H9 (cell line): ENCODE measurements at regions not wholly inside any gene's neighbourhood (a gene's known extent, or its start where the extent isn't known, plus 50 kb on each side); places are given as distances from the start of the nearest gene placed in this dataset.

Experiments used
- DNase-seq: peaks from one replicate; pipeline ENCODE4 v3.0.0-alpha.2; 2017
- H2AFZ ChIP-seq: one replicate; pipeline ENCODE4 v1.6.1; 2013; ENCODE audit warnings: mild to moderate bottlenecking, low read length, control low read depth, moderate library complexity
- H2AK5ac ChIP-seq: 2 replicates; pipeline ENCODE4 v1.6.1; 2013; ENCODE audit warnings: low read length, control low read depth, mixed read lengths; ENCODE audit not compliant: insufficient read length
- H2BK120ac ChIP-seq: one replicate; pipeline ENCODE4 v1.6.1; 2013; ENCODE audit warnings: low read depth, mild to moderate bottlenecking, low read length, control low read depth, inconsistent platforms; ENCODE audit not compliant: poor library complexity, severe bottlenecking
- H2BK12ac ChIP-seq: 2 replicates; pipeline ENCODE4 v1.6.1; 2013; ENCODE audit warnings: low read length, control low read depth, mixed read lengths, low read depth; ENCODE audit not compliant: insufficient read length
- H2BK15ac ChIP-seq: 2 replicates; pipeline ENCODE4 v1.6.1; 2013; ENCODE audit warnings: low read depth, low read length, control low read depth
- H2BK20ac ChIP-seq: one replicate; pipeline ENCODE4 v1.6.1; 2013; ENCODE audit warnings: low read depth, mild to moderate bottlenecking, low read length, control low read depth, inconsistent platforms; ENCODE audit not compliant: poor library complexity, severe bottlenecking
- H2BK5ac ChIP-seq: 2 replicates; pipeline ENCODE4 v1.6.1; 2013; ENCODE audit warnings: low read length, control low read depth, mixed read lengths; ENCODE audit not compliant: insufficient read length
- H3K14ac ChIP-seq: 2 replicates; pipeline ENCODE4 v1.6.1; 2013; ENCODE audit warnings: low read length, control low read depth; ENCODE audit not compliant: insufficient read depth
- H3K18ac ChIP-seq: 2 replicates; pipeline ENCODE4 v1.6.1; 2013; ENCODE audit warnings: low read depth, mild to moderate bottlenecking, mixed read lengths, low read length, control low read depth; ENCODE audit not compliant: insufficient read length
- H3K23ac ChIP-seq: 2 replicates; pipeline ENCODE4 v1.6.1; 2013; ENCODE audit warnings: low read length, control low read depth, mixed read lengths, low read depth; ENCODE audit not compliant: insufficient read length
- H3K23me2 ChIP-seq: 2 replicates; pipeline ENCODE4 v1.6.1; 2013; ENCODE audit warnings: low read depth, mild to moderate bottlenecking, mixed read lengths, low read length, control low read depth; ENCODE audit not compliant: insufficient read length, poor library complexity, severe bottlenecking
- H3K27ac ChIP-seq: 2 replicates; pipeline ENCODE4 v1.5.1; 2013; ENCODE audit warnings: low read length, control low read depth, mixed read lengths, low read depth; ENCODE audit not compliant: insufficient read length
- H3K27me3 ChIP-seq: 2 replicates; pipeline ENCODE4 v1.6.1; 2013; ENCODE audit warnings: low read length, control low read depth, inconsistent platforms; ENCODE audit not compliant: insufficient read depth
- H3K4ac ChIP-seq: 2 replicates; pipeline ENCODE4 v1.6.1; 2013; ENCODE audit warnings: low read depth, mild to moderate bottlenecking, control low read depth, inconsistent platforms, low read length, moderate library complexity
- H3K4me1 ChIP-seq: 2 replicates; pipeline ENCODE4 v1.6.1; 2013; ENCODE audit warnings: low read length, control low read depth, inconsistent platforms; ENCODE audit not compliant: insufficient read depth
- H3K4me2 ChIP-seq: 2 replicates; pipeline ENCODE4 v1.6.1; 2013; ENCODE audit warnings: low read length, control low read depth, mixed read lengths; ENCODE audit not compliant: insufficient read length, insufficient read depth
- H3K56ac ChIP-seq: 2 replicates; pipeline ENCODE4 v1.6.1; 2013; ENCODE audit warnings: low read depth, mild to moderate bottlenecking, mixed read lengths, low read length, control low read depth; ENCODE audit not compliant: insufficient read length
- H3K79me1 ChIP-seq: 2 replicates; pipeline ENCODE4 v1.6.1; 2013; ENCODE audit warnings: low read depth, mild to moderate bottlenecking, moderate library complexity, low read length, control low read depth, inconsistent platforms; ENCODE audit not compliant: insufficient read depth, poor library complexity, severe bottlenecking
- H3K79me2 ChIP-seq: 2 replicates; pipeline ENCODE4 v1.6.1; 2013; ENCODE audit warnings: low read length, control low read depth, inconsistent platforms; ENCODE audit not compliant: insufficient read depth
- H3K9ac ChIP-seq: 2 replicates; pipeline ENCODE4 v1.6.1; 2013; ENCODE audit warnings: low read length, control low read depth, mixed read lengths; ENCODE audit not compliant: insufficient read length; ENCODE audit errors: extremely low read depth
- H3K9me3 ChIP-seq: one replicate; pipeline ENCODE4 v1.6.1; 2013; ENCODE audit warnings: low read depth, low read length, inconsistent platforms; ENCODE audit not compliant: control insufficient read depth
- H3T11ph ChIP-seq: one replicate; pipeline ENCODE4 v1.6.1; 2013; ENCODE audit warnings: mild to moderate bottlenecking, low read length, control low read depth, inconsistent platforms
- H4K20me1 ChIP-seq: one replicate; pipeline ENCODE4 v1.6.1; 2013; ENCODE audit not compliant: control insufficient read depth, insufficient read length, insufficient read depth
- H4K5ac ChIP-seq: 2 replicates; pipeline ENCODE4 v1.6.1; 2013; ENCODE audit warnings: low read depth, mild to moderate bottlenecking, mixed read lengths, low read length, control low read depth; ENCODE audit not compliant: insufficient read length
- H4K8ac ChIP-seq: replicated peaks from 2 replicates; pipeline ENCODE4 v1.6.1; 2013; ENCODE audit warnings: low read length, control low read depth, mixed read lengths, low read depth; ENCODE audit not compliant: insufficient read length
- H4K91ac ChIP-seq: 2 replicates; pipeline ENCODE4 v1.6.1; 2013; ENCODE audit warnings: low read depth, mild to moderate bottlenecking, moderate library complexity, mixed read lengths, low read length, control low read depth; ENCODE audit not compliant: insufficient read length
- H3K27ac Mint-ChIP-seq, 3 experiments: 2 replicates in 2 of 3; 3 replicates in 1 of 3; pipeline ENCODE4 v1.8.0; 2020 to 2021; ENCODE audit warnings: mixed read lengths in 3 of 3, mild to moderate bottlenecking in 1 of 3, moderate library complexity in 1 of 3
- H3K27me3 Mint-ChIP-seq: 2 replicates; pipeline ENCODE4 v1.8.0; 2021; ENCODE audit warnings: low read depth, mild to moderate bottlenecking, moderate library complexity, mixed read lengths
- H3K36me3 Mint-ChIP-seq, 3 experiments: 2 replicates in 2 of 3; 3 replicates in 1 of 3; pipeline ENCODE4 v1.8.0; 2020 to 2021; ENCODE audit warnings: low read depth in 3 of 3, mixed read lengths in 3 of 3; ENCODE audit not compliant: insufficient read depth in 1 of 3
- H3K4me1 Mint-ChIP-seq, 2 experiments: 2 replicates each; pipeline ENCODE4 v1.8.0; 2020; ENCODE audit warnings: mixed read lengths in 2 of 2
- H3K4me3 Mint-ChIP-seq, 2 experiments: 2 replicates in 1 of 2; 3 replicates in 1 of 2; pipeline ENCODE4 v1.8.0; 2020 to 2021; ENCODE audit warnings: mild to moderate bottlenecking in 2 of 2, mixed read lengths in 2 of 2, moderate library complexity in 1 of 2
- H3K9me3 Mint-ChIP-seq, 2 experiments: 2 replicates in 1 of 2; 3 replicates in 1 of 2; pipeline ENCODE4 v1.8.0; 2020; ENCODE audit warnings: mild to moderate bottlenecking in 2 of 2, mixed read lengths in 2 of 2, moderate library complexity in 1 of 2
- CTCF ChIP-seq: fragments of 200-600 bp; sonication (generic); conservative IDR thresholded peaks from 3 replicates; pipeline ENCODE4 v1.8.0; 2021; ENCODE audit warnings: antibody characterized with exemption, mild to moderate bottlenecking
- WGBS: extraction: QIAGEN DNeasy Blood & Tissue Kit; methylation state at CpG from one replicate; pipeline ENCODE4 v1.1.7; 2013; ENCODE audit warnings: missing lambda C conversion rate, low lambda C conversion rate, mixed read lengths; ENCODE audit not compliant: insufficient read length; ENCODE audit errors: extremely low coverage; 5-methylcytosine and 5-hydroxymethylcytosine counted together

GRCh38 chr7:79923953-79924352 is 210.7 kb upstream of the GNAI1 start:
- Histone ChIP-seq H4K20me1 (no peaks in the 10 kb centered on the region), H3K4me2 (no peak overlapping the region), H3K4ac (no peak overlapping the region), H4K5ac (no peak overlapping the region), H2BK120ac (no peak overlapping the region), H3K23me2 (no peaks in the 10 kb centered on the region), H3K56ac (no peak overlapping the region), H3K14ac (no peak overlapping the region), H2BK20ac (no peak overlapping the region), H2AFZ (no peak overlapping the region), H2BK12ac (no peak overlapping the region), H3T11ph (no peak overlapping the region), H2AK5ac (no peak overlapping the region), H2BK15ac (no peak overlapping the region), H3K9me3 (no peaks in the 10 kb centered on the region), H3K23ac (no peak overlapping the region), H3K9ac (no peak overlapping the region), H3K18ac (no peak overlapping the region), H4K8ac (no peak overlapping the region), H3K4me1 (no peaks in the 10 kb centered on the region), H2BK5ac (no peak overlapping the region), H4K91ac (no peak overlapping the region), H3K27me3 (no peaks in the 10 kb centered on the region), H3K79me1 (no peaks in the 10 kb centered on the region), H3K79me2 (no peaks in the 10 kb centered on the region), H3K27ac (no peak overlapping the region)
- no CpG with 5 or more reads among the region's 1 CpG for WGBS
- H3K9me3 Mint-ChIP-seq = peaks cover 4% of the 10 kb centered on the region in 2 experiments; a peak in 2 of 5 replicates
- peaks cover 1% of the 10 kb centered on the region; the same call in 1 of the 2 replicates for H3K27me3 Mint-ChIP-seq
- H3K4me1 Mint-ChIP-seq = no peaks in the 10 kb centered on the region
- no peak for TF ChIP-seq CTCF
- peaks cover 0 to 4% (median 2%) of the 10 kb centered on the region in 3 experiments; a peak in 2 of 7 replicates for H3K36me3 Mint-ChIP-seq
- no peak overlapping the region for H3K4me3 Mint-ChIP-seq
- no peak for DNase-seq
- H3K27ac Mint-ChIP-seq = no peak overlapping the region
